ENCODE measurements at regions not wholly inside any gene's neighbourhood (a gene's known extent, or its start where the extent isn't known, plus 50 kb on each side); places are given as distances from the start of the nearest gene placed in this dataset.

GRCh38 chr13:73765651-73766384 lies 368.4 kb downstream of the KLF12 start:
- TF ChIP-seq CTCF (conservative IDR thresholded peaks at IDR 0.05; ENCODE audit: low read depth, low read length) (no peak), EZH2phosphoT487 (IDR thresholded peaks at IDR 0.05; ENCODE audit: borderline replicate concordance, low read length) (no peak)

Data from PC-3 (cell line).